ENCODE measurements at regions not wholly inside any gene's neighbourhood (a gene's known extent, or its start where the extent isn't known, plus 50 kb on each side); places are given as distances from the start of the nearest gene placed in this dataset.

- TF ChIP-seq CTCF (IDR thresholded peaks at IDR 0.05; ENCODE audit: poor library complexity, severe bottlenecking): no peak
- TF ChIP-seq EZH2 (IDR thresholded peaks at IDR 0.05; ENCODE audit: borderline replicate concordance, insufficient read depth, low read length, poor library complexity, severe bottlenecking): no peak
- no peak for TF ChIP-seq REST (IDR thresholded peaks at IDR 0.05; ENCODE audit: borderline replicate concordance)
- TF ChIP-seq EP300 (conservative IDR thresholded peaks at IDR 0.05; ENCODE audit: poor library complexity, severe bottlenecking): no peak
- no peak for TF ChIP-seq POLR2AphosphoS5 (IDR thresholded peaks at IDR 0.05)
- no peak for TF ChIP-seq RAD21 (conservative IDR thresholded peaks at IDR 0.05)
- TF ChIP-seq TAF1 (IDR thresholded peaks at IDR 0.05; ENCODE audit: low read depth): no peak
- no peak for TF ChIP-seq MXI1 (conservative IDR thresholded peaks at IDR 0.05; ENCODE audit: poor library complexity, severe bottlenecking)
- TF ChIP-seq SMC3 (conservative IDR thresholded peaks at IDR 0.05; ENCODE audit: poor library complexity): no peak
Observed at GRCh38 chr7:86313842-86314241, 329.9 kb upstream of the GRM3 start.
